HG03565 (cell line): ENCODE measurements at regions not wholly inside any gene's neighbourhood (a gene's known extent, or its start where the extent isn't known, plus 50 kb on each side); places are given as distances from the start of the nearest gene placed in this dataset.

Source experiments
- ATAC-seq: cut with Tn5 transposase; IDR thresholded peaks from one replicate; pipeline ENCODE4 v1.9.1; 2021; ENCODE audit warnings: mild to moderate bottlenecking, moderate library complexity; ENCODE audit not compliant: unreplicated experiment

DNA sequence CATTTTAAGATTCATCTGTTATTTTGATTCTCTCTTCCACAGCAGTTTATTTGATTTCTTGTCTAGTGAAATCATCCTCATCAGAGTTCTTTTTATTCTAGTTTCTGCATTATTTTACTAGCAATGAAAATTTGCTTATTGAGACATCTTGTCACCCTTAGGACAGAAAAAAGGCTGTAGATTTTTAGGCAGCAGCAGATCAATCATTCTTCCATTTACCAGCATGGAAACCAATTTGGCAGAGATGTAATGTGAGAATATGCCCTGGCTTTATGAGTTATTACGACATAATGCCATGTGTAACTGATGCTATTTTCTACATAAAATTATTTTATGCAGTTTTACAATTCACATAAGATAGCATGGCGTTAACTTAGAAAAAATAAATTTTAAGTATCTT, 688.6 kb upstream of the SLC10A2 start:
- no peak for ATAC-seq

DNA sequence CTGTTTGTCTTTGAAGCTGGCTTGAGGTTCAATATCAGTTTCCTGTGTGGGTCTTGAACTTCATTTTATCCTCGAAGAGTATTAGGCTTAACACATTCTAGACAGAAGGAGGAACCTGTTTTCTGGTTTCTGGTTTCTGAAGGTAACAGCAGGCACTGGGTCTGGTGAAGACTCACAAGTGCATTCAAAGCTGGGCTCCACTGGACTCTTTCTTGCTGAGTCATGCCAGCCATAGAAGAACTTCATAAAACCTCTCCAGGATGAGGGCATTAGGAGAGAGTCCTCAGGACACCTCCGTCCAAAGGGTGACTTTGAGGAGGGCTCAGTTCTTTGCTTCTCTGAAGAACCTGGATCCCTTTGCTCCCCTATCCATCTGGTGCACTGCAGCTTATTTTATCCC, 668.6 kb upstream of the SLC10A2 start:
- no peak for ATAC-seq

DNA sequence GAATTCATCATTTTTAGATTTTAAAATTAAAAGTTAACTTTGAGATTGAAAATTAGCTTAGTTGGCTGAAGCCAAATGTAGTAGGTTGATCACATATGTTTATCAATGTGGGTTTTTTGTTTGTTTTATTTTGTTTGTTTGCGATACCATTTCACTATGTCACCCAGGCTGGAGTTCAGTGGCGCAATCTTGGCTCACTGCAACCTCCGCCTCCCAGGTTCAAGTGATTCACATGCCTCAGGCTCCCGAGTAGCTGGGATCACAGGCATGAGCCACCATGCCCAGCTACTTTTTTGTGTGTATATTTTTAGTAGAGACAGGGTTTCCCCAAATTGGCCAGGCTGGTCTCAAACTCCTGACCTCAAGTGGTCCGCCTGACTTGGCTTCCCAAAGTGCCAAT, 665.7 kb upstream of the SLC10A2 start:
- ATAC-seq, result no peak

DNA sequence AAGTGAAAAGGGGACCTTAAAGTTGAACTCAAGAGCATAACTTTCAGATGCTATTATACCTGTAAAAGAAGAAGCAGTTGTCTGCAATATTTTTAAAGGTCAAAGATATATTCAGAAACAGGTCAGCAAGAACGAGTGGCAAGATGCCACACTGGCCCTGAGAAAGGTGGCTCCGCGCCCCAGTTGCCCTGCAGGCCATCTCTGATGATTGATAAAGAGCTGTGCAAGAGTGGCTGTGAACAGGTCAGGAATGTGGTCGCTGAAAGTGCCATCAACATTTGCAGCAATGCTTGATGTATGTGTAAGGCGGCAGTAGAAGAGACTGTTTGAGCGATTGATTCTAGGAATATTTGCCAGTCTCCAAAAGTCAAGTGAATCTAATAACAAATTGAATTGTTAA, 664.2 kb upstream of the SLC10A2 start:
- no peak for ATAC-seq

DNA sequence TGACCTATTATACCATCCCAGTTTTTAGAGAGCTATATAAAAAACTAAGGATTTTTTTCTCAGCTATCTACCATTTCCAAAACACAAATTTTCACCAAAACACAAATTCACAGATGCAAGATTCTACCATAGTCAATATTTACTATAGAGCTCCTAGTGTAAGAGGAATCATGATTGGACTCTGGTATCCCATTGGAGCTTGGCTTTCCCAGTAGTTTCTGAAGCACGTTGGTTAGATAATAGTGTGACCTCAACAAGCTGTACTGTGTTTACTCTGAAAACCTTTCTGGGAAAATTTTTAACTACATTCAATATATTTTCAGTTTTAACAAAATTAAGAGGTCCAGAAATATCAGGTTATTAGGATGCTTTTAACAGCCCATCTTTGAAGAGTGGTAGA, 660.6 kb upstream of the SLC10A2 start:
- no peak for ATAC-seq

DNA sequence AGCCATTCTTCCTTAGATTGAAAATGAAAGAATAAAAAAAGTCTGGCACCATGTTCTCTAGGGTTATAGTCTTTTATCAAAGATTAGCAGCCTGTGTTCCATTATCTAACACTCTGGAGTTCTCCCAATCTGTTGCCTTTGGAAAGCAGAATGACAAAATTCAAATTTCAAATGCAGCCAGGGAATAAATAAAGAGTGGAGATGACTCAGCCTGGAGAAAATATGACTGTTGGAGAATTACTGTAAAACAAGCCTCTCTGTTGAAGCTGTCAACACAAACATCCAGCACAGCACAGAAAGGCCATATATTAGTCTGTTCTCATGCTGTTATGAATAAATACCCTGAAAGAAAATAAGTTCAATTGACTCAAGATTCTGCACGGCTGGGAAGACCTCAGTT, 650.5 kb upstream of the SLC10A2 start:
- no peak for ATAC-seq

DNA sequence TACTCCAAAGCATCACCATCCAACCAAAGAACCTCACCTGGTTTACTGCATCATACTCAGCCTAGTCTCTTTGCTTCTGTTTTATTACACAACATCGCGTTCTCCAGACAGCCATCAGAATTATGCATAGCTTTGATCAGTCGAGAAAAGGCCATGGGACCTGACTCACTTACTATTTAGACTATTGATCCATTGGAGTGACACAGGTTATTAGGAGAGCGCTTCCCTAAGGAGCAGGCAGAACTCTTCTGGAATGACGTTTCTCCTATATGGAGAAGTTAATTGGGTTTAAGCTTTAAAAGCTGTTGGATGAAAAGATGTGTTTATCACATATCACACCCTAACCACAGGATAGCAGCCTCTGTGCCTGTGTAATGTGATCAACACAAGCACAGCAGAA, 649.1 kb upstream of the SLC10A2 start:
- no peak for ATAC-seq

DNA sequence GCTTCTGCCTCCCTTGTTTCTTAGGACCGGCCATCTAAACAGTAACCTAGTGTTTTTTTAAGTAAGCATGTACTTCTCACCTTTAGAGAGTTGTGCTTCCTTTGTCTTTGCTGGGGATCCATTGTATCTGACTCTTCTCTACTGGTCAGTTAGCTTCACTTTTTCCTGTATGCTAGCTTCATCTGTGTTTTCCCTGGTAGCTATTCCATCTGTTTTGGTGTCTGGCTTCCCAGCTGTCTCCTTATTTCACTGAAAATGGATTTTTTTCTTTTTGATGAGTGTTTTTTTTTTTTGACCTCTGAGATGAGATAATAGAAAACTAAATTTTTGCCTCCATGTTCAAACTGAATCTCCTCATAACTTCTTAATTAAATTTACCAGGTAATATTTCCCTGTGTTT, 637.0 kb upstream of the SLC10A2 start:
- no peak for ATAC-seq

DNA sequence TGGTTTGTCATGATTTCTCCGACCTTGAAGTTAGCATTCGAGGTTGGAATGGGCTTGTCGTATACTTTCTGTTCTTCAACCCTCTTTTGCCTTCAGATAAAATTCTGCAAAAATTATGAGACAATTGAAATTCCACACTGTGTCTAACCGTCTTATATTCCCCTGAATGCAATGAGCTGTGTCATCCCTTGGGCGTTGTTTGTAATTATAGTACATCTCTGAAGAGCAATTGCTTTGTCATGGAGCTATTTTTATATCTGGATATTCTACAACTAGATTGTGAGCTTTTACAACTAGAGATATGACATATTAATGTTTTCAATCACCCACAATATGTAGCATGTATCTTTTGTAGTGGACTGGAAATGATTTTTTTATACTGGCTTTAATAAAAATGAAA, 631.8 kb upstream of the SLC10A2 start:
- ATAC-seq, result no peak

DNA sequence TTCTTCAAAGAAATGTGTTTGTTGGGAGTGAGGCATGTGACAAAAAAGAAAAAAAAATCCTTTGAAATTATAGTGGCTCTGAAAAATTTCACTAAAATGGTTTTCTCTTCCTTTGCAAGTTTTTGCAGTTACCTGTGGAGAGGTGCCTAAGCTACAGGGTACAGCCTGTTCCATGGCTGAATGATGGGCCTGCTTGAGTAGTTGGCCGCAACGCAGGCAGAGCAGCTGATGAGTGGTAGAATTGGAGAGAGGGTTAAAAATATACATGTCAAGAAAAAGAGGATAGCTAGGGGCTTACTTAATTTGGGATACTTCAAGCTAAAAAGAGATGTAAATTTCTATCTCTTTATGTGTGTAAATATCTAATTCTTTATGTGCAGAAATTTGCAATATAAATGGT, 629.1 kb upstream of the SLC10A2 start:
- ATAC-seq, result no peak

DNA sequence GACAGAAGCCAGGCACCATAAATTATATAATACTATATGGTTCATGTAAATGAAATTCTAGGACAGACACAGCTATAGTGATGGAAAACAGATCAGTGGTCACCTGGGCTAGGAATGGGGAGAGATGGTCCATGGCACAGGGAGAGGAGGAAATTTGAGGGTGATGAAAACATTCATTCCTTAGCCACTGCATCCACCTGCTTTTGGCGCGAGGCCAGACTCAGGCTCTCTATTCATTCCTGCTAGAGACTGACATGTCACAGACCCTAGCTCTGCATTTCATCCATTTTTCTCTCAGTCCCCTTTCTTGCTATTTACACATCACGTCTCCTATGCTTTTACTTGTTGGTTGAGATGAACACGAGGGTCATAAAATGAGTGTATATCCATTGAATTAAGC, 628.3 kb upstream of the SLC10A2 start:
- no peak for ATAC-seq

DNA sequence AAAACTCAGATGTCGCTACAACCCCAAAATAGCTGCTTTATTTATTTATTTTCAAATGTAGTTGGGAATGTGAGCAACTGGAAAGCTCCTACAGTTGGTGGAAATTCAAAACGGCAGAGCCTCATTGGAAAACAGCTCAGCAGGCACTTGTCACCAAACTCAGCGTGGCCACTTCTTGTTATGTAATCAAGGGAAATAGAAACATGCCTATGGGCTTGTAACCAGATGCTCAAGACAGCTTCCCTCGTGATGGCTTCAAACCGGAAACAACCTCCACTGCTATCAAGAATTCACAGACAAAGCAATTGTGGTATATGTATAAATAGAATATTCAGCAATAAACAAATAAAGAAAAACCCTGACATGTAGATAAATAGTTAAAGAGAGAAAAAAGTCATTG, 627.8 kb upstream of the SLC10A2 start:
- ATAC-seq, result no peak

DNA sequence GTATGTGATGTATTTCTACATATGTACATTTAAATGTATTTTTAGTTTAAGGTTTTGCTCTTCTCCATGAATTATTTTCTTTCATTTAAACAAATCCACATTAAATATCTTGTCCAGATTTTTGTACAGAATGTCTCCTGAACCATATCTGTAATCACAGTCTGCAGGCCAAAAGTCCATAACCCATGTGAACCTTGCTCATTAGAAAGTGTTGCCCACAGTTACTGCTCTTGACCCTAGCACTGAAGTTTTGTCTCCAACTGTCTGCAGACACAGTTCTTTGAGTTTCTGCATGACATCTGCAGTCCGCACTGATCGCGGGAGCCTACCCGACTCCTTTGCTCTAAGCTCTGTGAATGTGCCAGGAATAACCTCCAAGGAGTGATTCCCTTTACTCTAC, 626.2 kb upstream of the SLC10A2 start:
- no peak for ATAC-seq

DNA sequence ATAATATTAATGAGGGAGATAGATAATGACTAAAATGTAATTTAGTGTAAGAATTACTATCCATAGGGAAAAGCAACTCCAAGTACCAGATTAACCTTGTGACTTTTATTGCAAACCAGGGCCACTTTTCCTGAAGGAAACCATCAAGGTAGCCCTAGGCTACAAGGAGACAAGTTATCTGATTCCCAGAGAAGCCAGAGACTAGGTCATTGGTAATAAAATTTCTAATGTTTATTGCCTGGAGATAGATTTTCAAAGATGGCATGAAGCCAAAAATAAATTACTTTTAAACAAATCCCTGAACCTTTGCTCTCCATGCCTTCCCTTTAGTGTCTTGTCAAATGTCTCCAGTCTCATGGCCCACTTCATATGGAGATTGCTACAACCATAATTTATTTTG, 610.1 kb upstream of the SLC10A2 start:
- ATAC-seq, result no peak

DNA sequence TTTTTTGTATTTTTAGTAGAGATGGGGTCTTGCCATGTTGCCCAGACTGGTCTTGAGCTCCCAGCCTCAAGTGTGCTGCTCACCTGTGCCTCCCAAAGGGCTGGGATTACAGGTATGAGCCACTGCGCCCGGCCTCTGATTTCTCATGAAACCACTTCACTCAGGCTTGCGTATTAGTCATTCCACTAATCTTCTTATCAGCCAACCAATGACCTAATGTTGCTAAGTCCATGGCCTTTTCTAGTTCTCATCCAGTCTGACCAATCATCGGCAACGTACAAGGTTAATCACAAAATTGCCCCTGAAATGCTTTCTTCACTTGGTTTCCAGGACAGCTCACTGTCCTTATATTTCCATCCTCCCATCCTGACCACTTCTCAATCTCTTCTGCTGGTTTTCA, 605.3 kb upstream of the SLC10A2 start:
- ATAC-seq, result no peak

DNA sequence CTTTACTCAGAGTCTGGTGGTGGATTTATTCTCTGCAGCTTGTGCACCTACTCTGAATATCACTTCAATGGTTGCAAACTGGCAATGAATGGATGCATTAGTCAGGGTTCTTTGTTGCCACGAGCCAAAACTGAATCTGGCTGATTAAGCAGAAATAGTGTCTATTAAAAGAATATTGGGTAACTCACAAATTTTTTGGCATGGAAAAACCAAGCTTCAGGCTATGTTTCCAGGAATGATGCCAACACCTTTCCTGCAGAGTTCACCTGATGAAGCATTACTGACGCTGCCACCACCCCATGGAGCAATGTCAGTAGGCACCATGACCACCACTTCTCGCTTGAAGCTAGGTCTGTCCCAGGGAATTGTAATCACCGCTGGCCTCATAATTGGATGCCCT, 597.8 kb upstream of the SLC10A2 start:
- no peak for ATAC-seq

DNA sequence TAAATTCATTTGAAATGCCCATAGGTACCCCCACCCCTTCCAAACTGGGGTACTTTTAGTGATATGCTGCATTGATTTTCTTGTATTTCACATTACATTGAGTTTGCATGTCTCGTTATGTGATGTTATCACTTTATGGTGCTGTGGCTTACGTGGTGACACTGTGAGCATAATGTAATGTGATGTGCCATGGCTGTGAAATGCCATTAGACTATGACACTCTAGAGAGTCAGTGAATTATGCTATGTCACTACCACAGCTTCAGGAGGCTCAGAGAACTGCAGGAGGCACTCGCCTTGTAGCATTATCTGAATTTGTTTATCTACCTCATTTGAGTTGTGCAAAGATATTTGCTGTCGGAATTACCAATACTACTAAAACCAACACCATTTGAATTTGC, 590.1 kb upstream of the SLC10A2 start:
- ATAC-seq, result no peak

DNA sequence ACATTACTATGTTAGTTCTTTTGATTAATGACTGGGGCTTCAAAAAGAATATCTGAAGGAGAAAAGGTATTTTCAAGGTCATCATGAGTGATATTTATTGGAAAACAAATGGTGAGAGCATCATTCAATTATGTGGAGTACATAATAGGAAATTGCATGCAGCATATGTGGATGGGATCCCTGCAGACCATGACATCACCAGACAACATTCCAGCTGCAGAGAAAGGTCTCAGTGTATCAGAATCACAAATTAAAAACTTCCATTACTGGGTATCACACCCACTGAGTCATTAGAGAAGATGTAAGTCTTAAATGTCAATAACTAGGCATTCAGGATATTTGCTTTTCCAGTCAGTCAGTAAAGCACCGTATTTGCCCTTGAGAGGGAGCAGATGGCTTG, 574.4 kb upstream of the SLC10A2 start:
- ATAC-seq, result no peak

DNA sequence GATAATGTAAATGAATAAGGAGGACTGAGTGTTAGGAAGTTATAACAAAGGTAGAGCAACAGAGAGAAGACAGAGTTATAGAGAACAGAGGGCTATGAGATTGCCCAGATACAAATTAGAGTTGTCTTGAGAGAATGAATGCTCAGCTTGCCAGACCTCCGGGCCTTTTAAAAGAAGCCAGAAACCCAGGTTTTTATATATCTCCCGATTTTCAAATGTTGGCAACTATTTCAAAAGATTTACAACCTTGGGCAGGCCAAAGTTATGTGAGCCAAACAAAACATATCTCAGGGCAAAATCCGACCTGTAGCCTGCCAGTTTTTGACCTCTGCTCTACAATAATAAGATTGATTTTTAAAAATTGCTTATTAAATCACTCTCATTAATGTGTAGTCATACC, 573.1 kb upstream of the SLC10A2 start:
- ATAC-seq, result no peak

DNA sequence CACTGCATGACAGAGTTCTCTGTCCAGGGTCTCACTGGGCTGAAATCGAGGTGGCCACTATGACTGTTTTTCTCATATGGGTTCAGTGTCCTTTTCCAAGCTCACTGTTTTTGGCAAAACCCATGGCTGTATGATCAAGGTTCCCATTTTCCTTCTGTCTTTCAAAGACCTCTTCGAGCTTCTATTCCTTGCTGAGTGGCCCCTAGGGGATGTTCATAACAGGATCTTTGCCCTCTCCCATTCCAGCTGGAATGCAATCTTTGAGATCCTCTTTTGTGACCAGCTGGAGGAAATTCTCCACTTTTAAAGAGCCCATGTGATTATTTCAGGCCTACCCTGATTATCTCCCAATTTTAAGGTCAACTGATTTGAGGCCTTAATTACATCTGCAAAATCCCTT, 572.5 kb upstream of the SLC10A2 start:
- ATAC-seq, result no peak

DNA sequence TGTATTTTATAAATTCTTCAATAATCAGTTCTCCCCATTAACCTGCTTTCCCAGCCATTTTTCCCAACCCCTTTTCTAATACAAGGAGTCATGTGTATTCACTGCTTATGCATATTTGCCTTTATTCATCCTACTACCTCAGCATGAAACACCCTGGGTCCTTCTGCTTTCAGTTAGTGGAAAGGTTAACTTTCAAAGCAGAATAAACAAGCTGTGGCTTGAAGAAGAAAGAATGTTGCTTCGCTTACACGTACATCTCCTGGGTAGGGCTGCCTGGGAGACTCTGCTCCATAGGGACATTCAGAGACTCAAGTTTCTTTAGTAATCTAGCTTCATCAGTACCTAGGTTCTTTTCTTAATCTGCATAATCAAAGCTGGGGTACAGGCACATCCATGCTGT, 567.8 kb upstream of the SLC10A2 start:
- ATAC-seq, result no peak

DNA sequence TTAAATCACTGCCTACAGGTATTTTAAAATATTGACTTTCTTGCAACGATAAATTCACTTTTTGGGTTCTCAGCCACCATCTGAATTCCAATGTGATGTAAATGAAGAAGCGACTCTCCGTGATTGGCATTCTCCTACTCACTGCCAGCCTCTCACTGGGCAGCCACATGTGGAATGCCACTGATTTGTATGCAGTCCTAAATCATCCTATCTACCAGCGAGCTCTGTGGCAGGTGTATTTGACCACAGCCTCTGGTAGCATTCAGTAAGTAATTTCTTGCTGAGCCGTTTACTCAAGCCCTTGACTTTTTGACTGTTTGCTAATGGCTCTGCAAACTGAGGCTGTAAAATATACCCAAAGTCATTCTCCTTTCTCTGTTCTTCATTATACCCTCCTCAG, 559.0 kb upstream of the SLC10A2 start:
- no peak for ATAC-seq

DNA sequence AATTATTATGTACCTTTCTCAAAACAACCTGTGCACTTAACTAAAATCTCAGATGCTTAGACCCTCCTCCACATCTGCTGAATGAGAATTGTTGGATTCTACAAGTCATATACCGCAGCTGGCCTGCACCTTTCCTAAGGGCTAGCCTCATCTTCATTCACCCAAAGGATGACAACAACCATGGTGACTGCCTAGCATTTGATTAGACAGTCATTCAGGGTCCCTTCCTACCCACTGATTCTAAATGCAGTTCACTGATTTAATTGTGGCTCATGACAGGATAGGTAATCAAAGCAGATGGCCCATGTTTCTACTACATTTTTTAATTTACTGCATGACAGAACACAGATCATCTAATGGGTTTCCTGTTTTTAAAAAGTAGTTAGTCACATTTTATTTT, 551.9 kb upstream of the SLC10A2 start:
- no peak for ATAC-seq

DNA sequence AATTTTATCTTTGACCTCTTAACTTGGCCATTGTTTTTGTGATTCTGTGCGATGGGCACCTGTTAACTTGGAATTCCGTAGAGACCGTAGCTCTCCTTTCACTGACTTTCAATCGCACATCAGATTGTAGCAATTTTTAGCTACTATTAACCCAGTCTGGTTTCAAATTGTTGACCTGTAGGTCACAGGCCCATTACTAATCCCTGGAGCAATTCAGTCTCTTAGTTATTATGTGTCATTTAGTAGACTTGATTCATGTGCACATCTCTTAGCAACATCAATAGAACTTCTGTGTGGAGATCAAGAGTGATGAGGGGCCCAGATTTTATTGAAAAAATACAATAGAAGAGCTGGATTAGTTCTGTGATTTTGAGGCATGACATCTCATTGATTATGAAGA, 549.6 kb upstream of the SLC10A2 start:
- ATAC-seq, result no peak
